Central memory CD4-positive, alpha-beta T cell (primary cell): ENCODE measurements at regions not wholly inside any gene's neighbourhood (a gene's known extent, or its start where the extent isn't known, plus 50 kb on each side); places are given as distances from the start of the nearest gene placed in this dataset.

Experiments used
- DNase-seq: peaks from one replicate; pipeline ENCODE4 v3.0.0; 2022

- no peak for DNase-seq
Measured at GRCh38 chr4:19382993-19383756, 868.5 kb upstream of the SLIT2 start.

- no peak for DNase-seq
Measured at GRCh38 chr4:19381068-19381467, 870.6 kb upstream of the SLIT2 start.

GRCh38 chr4:19380600-19380999 lies 871.1 kb upstream of the SLIT2 start:
- no peak for DNase-seq

- DNase-seq = no peak
Measured at GRCh38 chr4:19379191-19379708, 872.5 kb upstream of the SLIT2 start.

- DNase-seq = no peak
Measured at GRCh38 chr4:19375931-19376330, 875.8 kb upstream of the SLIT2 start.

GRCh38 chr4:19375136-19375804 lies 876.4 kb upstream of the SLIT2 start:
- no peak for DNase-seq

- no peak for DNase-seq
Measured at GRCh38 chr4:19372390-19372789, 879.3 kb upstream of the SLIT2 start.

GRCh38 chr4:19368800-19369199 lies 882.9 kb upstream of the SLIT2 start:
- DNase-seq = no peak

GRCh38 chr4:19366916-19367315 lies 884.8 kb upstream of the SLIT2 start:
- DNase-seq = no peak

GRCh38 chr4:19358015-19358414 lies 893.7 kb upstream of the SLIT2 start:
- no peak for DNase-seq

GRCh38 chr4:19349416-19349815 lies 902.3 kb upstream of the SLIT2 start:
- DNase-seq = no peak

GRCh38 chr4:19348746-19349145 lies 903.0 kb upstream of the SLIT2 start:
- DNase-seq = no peak

GRCh38 chr4:19346636-19347035 lies 905.1 kb upstream of the SLIT2 start:
- no peak for DNase-seq

GRCh38 chr4:19329631-19330030 lies 922.1 kb upstream of the SLIT2 start:
- no peak for DNase-seq

GRCh38 chr4:19329077-19329476 lies 922.6 kb upstream of the SLIT2 start:
- DNase-seq = no peak

- DNase-seq = no peak
Measured at GRCh38 chr4:19327364-19327763, 924.3 kb upstream of the SLIT2 start.

GRCh38 chr4:19324184-19324583 lies 927.5 kb upstream of the SLIT2 start:
- DNase-seq = no peak

GRCh38 chr4:19319607-19320006 lies 932.1 kb upstream of the SLIT2 start:
- DNase-seq = no peak

- DNase-seq = no peak
Measured at GRCh38 chr4:19317377-19317776, 934.3 kb upstream of the SLIT2 start.

GRCh38 chr4:19314116-19314515 lies 937.6 kb upstream of the SLIT2 start:
- DNase-seq = no peak

- DNase-seq = no peak
Measured at GRCh38 chr4:19309378-19309777, 942.3 kb upstream of the SLIT2 start.

- DNase-seq = no peak
Measured at GRCh38 chr4:19304028-19304427, 947.7 kb upstream of the SLIT2 start.

- DNase-seq = no peak
Measured at GRCh38 chr4:19301527-19301926, 950.2 kb upstream of the SLIT2 start.

- no peak for DNase-seq
Measured at GRCh38 chr4:19300213-19300612, 951.5 kb upstream of the SLIT2 start.
